ENCODE measurements at regions not wholly inside any gene's neighbourhood (a gene's known extent, or its start where the extent isn't known, plus 50 kb on each side); places are given as distances from the start of the nearest gene placed in this dataset.

DNA sequence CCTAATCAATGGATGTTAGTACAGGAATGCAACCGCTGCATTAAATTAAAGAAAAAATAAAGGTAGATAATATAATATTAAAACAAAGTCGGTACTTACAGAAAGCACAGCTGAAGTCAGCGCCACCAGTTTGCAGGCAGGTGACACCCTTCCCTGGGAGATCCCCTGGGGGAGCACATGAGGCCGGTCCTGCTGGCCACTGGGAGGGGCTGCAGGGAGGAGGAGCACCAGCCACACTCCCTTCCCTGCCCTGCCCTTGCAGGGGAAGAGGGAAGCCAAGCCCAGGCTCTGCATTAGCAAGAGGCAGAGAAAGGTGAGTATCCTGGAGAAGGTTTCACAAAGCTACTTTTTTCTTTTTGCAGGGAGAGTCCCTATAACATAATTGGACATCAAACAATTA lies 507.0 kb downstream of the AJAP1 start:
- intact Hi-C loops (cut with micrococcal nuclease), result no loop called here
- Histone ChIP-seq H3K27me3 (ENCODE audit: control insufficient read depth in 2 of 2, insufficient read depth in 2 of 2, low read length in 2 of 2) (no peaks in the 10 kb centered on the region), H3K4me3 (replicated peaks in 1 of 3; ENCODE audit: low read depth in 2 of 3, low read length in 3 of 3) (no peak overlapping the region), H3K79me2 (ENCODE audit: insufficient read depth, low read length) (no peaks in the 10 kb centered on the region), H4K20me1 (ENCODE audit: insufficient read depth, low read length) (no peaks in the 10 kb centered on the region), H3K9ac (ENCODE audit: insufficient read depth, low read length, poor library complexity, severe bottlenecking) (no peak overlapping the region), H3K9me3 (replicated peaks in 1 of 2; ENCODE audit: control insufficient read depth in 1 of 2, insufficient read depth in 1 of 2, low read length in 2 of 2) (peaks cover 4 to 26% of the 10 kb centered on the region in 2 donors), H2AFZ (ENCODE audit: insufficient read depth, low read depth, low read length, poor library complexity, severe bottlenecking) (no peak overlapping the region), H3K4me1 (ENCODE audit: control insufficient read depth in 1 of 2, insufficient read depth in 2 of 2, low read length in 2 of 2) (no peaks in the 10 kb centered on the region), H3K27ac (ENCODE audit: low read depth in 1 of 2, low read length in 2 of 2) (no peak overlapping the region), H3K36me3 (replicated peaks in 1 of 2; ENCODE audit: control insufficient read depth in 1 of 2, insufficient read depth in 2 of 2, low read length in 2 of 2) (no peaks in the 10 kb centered on the region), H3K4me2 (replicated peaks; ENCODE audit: extremely low read depth, low read length, poor library complexity, severe bottlenecking) (no peak overlapping the region)
- Mint-ChIP-seq H3K36me3 (no peaks in the 10 kb centered on the region), H3K4me1 (no peaks in the 10 kb centered on the region), H3K9me3 (peaks cover 8 to 24% (median 13%) of the 10 kb centered on the region in 7 donors), H3K27me3 (ENCODE audit: low read depth in 3 of 3) (peaks cover 3 to 13% (median 4%) of the 10 kb centered on the region in 3 donors), H3K4me3 (no peak overlapping the region), H3K27ac (no peak overlapping the region)
- 0% methylated on average over 1 of the region's 4 CpGs for WGBS (ENCODE audit: insufficient coverage)
- TF ChIP-seq, protein P1, sequence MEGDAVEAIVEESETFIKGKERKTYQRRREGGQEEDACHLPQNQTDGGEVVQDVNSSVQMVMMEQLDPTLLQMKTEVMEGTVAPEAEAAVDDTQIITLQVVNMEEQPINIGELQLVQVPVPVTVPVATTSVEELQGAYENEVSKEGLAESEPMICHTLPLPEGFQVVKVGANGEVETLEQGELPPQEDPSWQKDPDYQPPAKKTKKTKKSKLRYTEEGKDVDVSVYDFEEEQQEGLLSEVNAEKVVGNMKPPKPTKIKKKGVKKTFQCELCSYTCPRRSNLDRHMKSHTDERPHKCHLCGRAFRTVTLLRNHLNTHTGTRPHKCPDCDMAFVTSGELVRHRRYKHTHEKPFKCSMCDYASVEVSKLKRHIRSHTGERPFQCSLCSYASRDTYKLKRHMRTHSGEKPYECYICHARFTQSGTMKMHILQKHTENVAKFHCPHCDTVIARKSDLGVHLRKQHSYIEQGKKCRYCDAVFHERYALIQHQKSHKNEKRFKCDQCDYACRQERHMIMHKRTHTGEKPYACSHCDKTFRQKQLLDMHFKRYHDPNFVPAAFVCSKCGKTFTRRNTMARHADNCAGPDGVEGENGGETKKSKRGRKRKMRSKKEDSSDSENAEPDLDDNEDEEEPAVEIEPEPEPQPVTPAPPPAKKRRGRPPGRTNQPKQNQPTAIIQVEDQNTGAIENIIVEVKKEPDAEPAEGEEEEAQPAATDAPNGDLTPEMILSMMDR (IDR thresholded peaks at IDR 0.05), result no peak
- no peak for DNase-seq

- H3K27ac ChIP-seq (ENCODE audit: low read depth in 1 of 2, low read length in 2 of 2), result no peak overlapping the region
- H4K20me1 ChIP-seq (ENCODE audit: insufficient read depth, low read length), result no peaks in the 10 kb centered on the region
- H3K9me3 Mint-ChIP-seq, result peaks cover 9 to 32% (median 14%) of the 10 kb centered on the region in 7 donors
- H3K4me1 Mint-ChIP-seq, result no peaks in the 10 kb centered on the region
- peaks cover 4 to 10% (median 5%) of the 10 kb centered on the region in 3 donors for H3K27me3 Mint-ChIP-seq (ENCODE audit: low read depth in 3 of 3)
- peaks cover 12 to 34% of the 10 kb centered on the region in 2 donors for H3K9me3 ChIP-seq (replicated peaks in 1 of 2; ENCODE audit: control insufficient read depth in 1 of 2, insufficient read depth in 1 of 2, low read length in 2 of 2)
- no peak overlapping the region for H3K4me3 ChIP-seq (replicated peaks in 1 of 3; ENCODE audit: low read depth in 2 of 3, low read length in 3 of 3)
- H3K27ac Mint-ChIP-seq, result no peak overlapping the region
- no peaks in the 10 kb centered on the region for H3K79me2 ChIP-seq (ENCODE audit: insufficient read depth, low read length)
- no peaks in the 10 kb centered on the region for H3K36me3 Mint-ChIP-seq
- no peaks in the 10 kb centered on the region for H3K27me3 ChIP-seq (ENCODE audit: control insufficient read depth in 2 of 2, insufficient read depth in 2 of 2, low read length in 2 of 2)
- H3K4me2 ChIP-seq (replicated peaks; ENCODE audit: extremely low read depth, low read length, poor library complexity, severe bottlenecking), result no peak overlapping the region
- 88% methylated on average over 1 of the region's 4 CpGs for WGBS (ENCODE audit: insufficient coverage)
- no peaks in the 10 kb centered on the region for H3K36me3 ChIP-seq (replicated peaks in 1 of 2; ENCODE audit: control insufficient read depth in 1 of 2, insufficient read depth in 2 of 2, low read length in 2 of 2)
- H3K9ac ChIP-seq (ENCODE audit: insufficient read depth, low read length, poor library complexity, severe bottlenecking), result no peak overlapping the region
- no peak overlapping the region for H3K4me3 Mint-ChIP-seq
- TF ChIP-seq, protein P1 (IDR thresholded peaks at IDR 0.05), result no peak
- DNase-seq, result no peak
- no peaks in the 10 kb centered on the region for H3K4me1 ChIP-seq (ENCODE audit: control insufficient read depth in 1 of 2, insufficient read depth in 2 of 2, low read length in 2 of 2)
- no peak overlapping the region for H2AFZ ChIP-seq (ENCODE audit: insufficient read depth, low read depth, low read length, poor library complexity, severe bottlenecking)
- intact Hi-C loops (cut with micrococcal nuclease), result no loop called here
These were observed 502.8 kb downstream of the AJAP1 start for GRCh38 chr1:5157175-5157574.
